Activated naive CD4-positive, alpha-beta T cell treated with anti-CD3 and anti-CD28 coated beads, Interleukin-2, amount 50 U/mL, for 72 hours (primary cell): ENCODE measurements at regions not wholly inside any gene's neighbourhood (a gene's known extent, or its start where the extent isn't known, plus 50 kb on each side); places are given as distances from the start of the nearest gene placed in this dataset.
A peak's percentile ranks its signal among the peaks of the same experiment; 100 is the strongest.
"Not testable (repeated sequence)": the region's sequence is repeated elsewhere in the genome, so short reads cannot be mapped to it uniquely, and the experiment has no call there.

ENCODE experiments used
- ATAC-seq, 2 donors: fragments of 150-1000 bp; cut with Tn5 transposase; 2 replicates each; pipeline ENCODE4 v1.10.0; 2021; ENCODE audit warnings: mild to moderate bottlenecking in 2 of 2, moderate library complexity in 2 of 2
- DNase-seq, 2 donors: peaks; one replicate each; pipeline ENCODE4 v3.0.0; 2021 to 2022; ENCODE audit warnings: low spot score in 2 of 2
- H3K27ac Mint-ChIP-seq, 2 donors: one replicate each; pipeline ENCODE4 v1.8.0; 2022; ENCODE audit warnings: mild to moderate bottlenecking in 2 of 2, mixed read lengths in 2 of 2
- H3K36me3 Mint-ChIP-seq, 2 donors: one replicate each; pipeline ENCODE4 v1.8.0; 2022; ENCODE audit warnings: mixed read lengths in 2 of 2
- H3K9me3 Mint-ChIP-seq, 2 donors: one replicate each; pipeline ENCODE4 v1.8.0; 2022; ENCODE audit warnings: mixed read lengths in 2 of 2

DNA sequence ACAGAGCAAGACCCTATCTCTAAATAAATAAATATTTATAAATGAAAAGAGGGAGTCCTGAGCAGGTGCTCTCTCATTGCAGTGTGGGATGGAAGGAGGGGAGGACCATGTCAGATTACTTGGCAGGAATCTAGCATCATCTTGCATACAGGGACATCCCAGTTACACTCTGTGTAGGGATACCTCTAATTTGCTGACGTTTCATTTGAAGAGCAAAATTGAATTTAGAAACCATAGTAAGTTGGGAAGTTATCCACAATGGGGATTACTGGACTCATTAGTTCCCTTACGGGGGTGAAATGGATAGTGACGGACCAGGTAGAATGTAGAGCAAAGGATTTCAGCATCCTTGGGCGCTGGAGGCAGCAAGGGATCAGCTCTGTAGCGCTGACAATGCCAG is 52.1 kb downstream of the ARHGEF18 start:
- ATAC-seq: no peak
- H3K36me3 Mint-ChIP-seq: peaks cover 0 to 5% of the 10 kb centered on the region in 2 donors
- DNase-seq: no peak
- no peaks in the 10 kb centered on the region for H3K9me3 Mint-ChIP-seq
- no peak overlapping the region for H3K27ac Mint-ChIP-seq

DNA sequence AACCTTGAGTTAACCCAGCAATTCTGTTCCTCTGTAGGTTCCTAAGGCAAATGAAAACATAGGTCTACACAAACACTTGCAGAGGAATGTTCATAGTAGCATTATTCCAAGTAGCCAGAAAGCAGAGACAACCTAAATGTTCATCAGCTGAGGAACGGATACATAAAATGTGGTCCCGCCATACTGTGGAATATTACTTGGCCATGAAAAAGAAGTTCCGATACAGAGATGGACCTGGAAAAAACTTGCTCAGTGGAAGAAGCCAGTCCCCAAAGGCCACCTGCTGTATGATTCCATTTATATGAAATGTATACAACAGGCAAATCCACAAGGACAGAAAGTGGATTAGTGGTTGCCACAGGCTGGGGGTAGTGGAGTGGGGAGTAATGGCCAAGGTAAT is 53.0 kb downstream of the ARHGEF18 start:
- no peak for DNase-seq
- H3K36me3 Mint-ChIP-seq: peaks cover 0 to 5% of the 10 kb centered on the region in 2 donors
- ATAC-seq: no peak
- H3K27ac Mint-ChIP-seq: peak overlapping the region in 1 of 2 donors; percentile 65
- no peaks in the 10 kb centered on the region for H3K9me3 Mint-ChIP-seq

DNA sequence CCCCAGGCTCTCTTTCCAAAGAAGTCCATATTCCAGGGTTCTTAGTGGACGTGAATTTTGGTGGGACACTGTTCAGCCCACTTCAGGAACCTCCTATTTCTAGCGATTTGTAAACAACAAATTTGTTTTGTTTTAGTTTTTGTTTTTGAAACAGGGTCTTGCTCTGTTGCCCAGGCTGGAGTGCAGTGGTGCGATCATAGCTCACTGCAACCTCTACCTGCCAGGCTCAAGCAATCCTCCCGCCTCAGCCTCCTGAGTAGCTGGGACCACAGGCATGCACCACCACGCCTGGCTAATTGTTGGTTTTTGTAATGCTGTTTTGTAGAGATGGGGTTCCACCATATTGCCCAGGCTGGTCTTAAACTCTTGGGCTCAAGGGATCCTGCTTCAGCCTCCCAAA is 56.7 kb downstream of the ARHGEF18 start:
- H3K36me3 Mint-ChIP-seq, ATAC-seq, DNase-seq, H3K9me3 Mint-ChIP-seq: not testable (repeated sequence)
- peak overlapping the region; percentile 72 to 81 for H3K27ac Mint-ChIP-seq

DNA sequence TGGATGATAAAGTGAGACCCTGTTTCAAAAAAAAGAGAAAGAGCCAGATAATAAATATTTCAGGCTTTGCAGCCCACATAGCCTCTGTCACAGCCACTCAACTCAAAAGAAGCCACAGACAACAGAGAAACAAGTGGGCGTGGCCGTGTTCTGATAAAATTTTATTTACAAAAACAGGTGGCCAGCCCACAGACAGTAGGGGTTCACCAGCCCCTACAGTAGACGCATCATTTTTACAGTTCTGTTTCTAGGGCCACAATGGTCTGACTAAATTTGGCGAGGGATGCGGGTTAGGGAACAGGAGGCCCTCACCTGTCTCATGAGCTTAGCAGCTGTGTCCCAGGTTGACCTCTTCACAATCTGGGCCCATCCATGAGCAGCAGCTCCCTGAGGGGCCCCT is 59.5 kb downstream of the ARHGEF18 start:
- no peaks in the 10 kb centered on the region for H3K9me3 Mint-ChIP-seq
- peak overlapping the region in 1 of 2 donors; percentile 75 for H3K27ac Mint-ChIP-seq
- DNase-seq (no peak), ATAC-seq (no peak)
- H3K36me3 Mint-ChIP-seq: peaks cover 0 to 7% of the 10 kb centered on the region in 2 donors

DNA sequence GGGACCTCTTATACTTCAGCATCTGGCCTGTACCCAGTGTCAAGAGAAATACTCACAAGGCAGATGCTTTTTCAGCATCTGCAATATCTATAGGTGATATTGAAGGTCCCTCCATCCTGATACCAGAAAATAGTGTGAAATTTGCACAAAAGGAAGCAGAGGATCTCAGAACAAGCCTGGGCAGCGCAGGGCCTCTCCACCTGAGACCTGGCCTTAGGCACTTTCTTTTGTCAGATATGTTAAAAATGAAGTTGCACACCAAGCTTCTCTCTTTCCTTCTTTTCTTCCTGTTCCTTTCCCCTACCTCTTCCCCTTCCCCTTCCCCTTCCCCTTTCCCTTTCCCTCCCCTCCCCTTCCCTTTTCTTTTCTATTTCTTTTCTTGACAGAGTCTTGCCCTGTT is 62.2 kb downstream of the ARHGEF18 start:
- no peaks in the 10 kb centered on the region for H3K9me3 Mint-ChIP-seq
- ATAC-seq (no peak), DNase-seq (no peak)
- peak overlapping the region in 1 of 2 donors; percentile 83 for H3K27ac Mint-ChIP-seq
- peaks cover 0 to 7% of the 10 kb centered on the region in 2 donors for H3K36me3 Mint-ChIP-seq

DNA sequence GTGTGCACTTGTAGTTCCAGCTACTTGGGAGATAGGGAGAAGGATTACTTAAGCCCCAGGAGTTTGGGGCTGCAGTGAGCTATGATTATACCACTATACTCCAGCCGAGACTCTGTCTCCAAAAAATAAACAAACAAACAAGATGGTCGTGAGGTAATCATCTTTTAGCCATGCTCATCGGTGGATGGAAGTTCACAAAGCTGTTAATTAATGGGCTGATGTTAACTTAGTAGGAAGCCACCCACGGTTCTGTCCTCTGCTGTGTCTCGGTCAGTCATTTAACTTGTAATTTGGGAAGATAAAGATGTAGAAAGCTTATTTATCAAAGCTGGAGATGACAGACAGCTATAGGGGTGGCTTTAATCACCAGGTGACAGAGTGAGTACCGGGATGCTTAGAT is 64.9 kb downstream of the ARHGEF18 start:
- no peaks in the 10 kb centered on the region for H3K9me3 Mint-ChIP-seq
- peak overlapping the region; percentile 14 to 51 for H3K27ac Mint-ChIP-seq
- H3K36me3 Mint-ChIP-seq: peaks cover 0 to 7% of the 10 kb centered on the region in 2 donors
- no peak for DNase-seq
- ATAC-seq: no peak

DNA sequence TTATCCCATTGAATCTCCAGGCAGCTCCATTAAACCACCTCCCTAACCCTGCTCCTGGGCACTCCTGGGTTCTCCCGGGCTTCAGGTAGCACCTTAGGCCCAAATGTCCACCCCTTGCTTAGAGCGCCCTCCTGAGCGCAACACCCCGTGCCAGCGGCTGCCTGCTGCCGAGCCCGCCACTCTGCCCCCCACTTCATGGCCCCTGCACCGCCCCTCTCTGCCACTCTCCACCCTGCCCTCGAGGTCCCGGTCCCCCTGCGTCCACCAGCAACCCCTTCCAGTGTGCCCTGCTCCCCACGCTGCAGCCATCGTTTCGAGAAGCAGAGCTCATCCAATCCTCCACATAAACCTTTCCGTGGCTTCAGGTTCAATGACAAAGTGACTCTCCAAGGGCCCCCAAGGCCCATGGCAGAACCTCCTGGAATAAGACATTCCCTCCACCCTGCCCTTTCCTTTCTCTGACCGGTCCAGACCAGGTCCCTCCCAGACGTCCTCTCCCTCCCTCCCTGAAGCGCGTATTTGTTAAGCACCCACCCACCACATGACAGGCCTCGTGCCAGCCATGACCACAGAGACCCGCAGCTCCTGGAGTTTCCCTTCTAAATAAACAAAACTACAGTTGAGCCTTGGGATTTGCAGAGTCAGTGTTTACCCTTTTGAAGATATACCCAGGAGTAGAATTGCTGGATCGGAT is 66.6 kb downstream of the ARHGEF18 start:
- Mint-ChIP-seq H3K9me3 (no peaks in the 10 kb centered on the region), H3K27ac (peak overlapping the region in 1 of 2 donors; percentile 82), H3K36me3 (peaks cover 0 to 7% of the 10 kb centered on the region in 2 donors)
- DNase-seq (no peak), ATAC-seq (no peak)

DNA sequence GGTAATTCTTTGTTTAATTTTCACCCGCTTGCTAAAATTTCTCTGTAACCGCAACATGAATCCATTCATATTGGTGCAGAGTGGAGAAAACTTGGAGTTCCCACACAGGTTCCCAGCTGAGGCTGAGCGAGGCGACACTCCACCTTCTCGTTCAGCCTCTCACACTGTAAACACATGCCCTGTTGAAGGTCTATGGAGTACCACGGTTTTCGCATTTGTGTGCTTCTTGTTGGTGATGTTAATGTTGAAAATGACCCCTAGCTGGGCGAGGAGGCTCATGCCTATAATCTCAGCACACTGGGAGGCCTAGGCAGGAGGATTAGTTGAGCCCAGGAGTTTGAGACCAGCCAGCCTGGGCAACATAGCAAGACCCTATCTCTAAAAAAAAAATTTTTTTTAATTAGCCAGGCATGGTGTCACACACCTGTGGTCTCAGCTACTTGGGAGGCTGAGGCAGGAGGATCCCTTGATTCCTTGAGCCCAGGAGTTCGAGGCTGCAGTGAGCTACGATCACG is 67.2 kb downstream of the ARHGEF18 start:
- Mint-ChIP-seq H3K9me3 (no peaks in the 10 kb centered on the region), H3K27ac (no peak overlapping the region), H3K36me3 (peaks cover 0 to 7% of the 10 kb centered on the region in 2 donors)
- no peak for DNase-seq
- no peak for ATAC-seq

DNA sequence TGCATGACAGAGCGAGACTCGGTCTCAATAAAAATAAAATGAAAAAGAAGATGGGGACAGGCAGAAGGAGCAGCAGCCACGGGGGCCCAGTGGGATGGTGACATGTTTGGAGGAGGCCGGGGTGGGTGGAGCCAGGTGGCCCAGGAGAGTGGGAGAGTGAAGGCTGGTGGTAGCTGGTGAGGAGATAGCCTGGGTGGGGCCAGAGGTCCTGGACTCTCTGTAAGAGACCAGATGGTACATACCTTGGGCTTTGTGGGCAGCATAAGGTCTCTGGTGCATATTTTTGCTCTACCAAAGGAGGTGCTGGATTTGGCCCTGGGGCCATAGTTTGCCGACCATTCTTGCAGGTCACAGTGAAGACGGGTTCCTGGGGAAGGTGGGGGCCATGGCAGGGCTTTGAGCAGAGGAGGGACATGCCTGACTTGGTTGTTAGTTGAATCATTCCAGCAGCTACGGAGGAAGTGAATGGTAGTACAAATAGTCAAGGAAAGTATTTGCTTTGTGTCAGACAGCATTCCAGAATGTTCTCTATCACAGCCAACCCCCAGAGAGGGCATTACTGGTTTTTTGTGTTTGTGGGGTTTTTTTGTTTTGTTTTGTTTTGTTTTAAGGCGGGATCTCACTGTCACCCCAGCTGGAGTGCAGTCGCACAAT is 69.1 kb downstream of the ARHGEF18 start:
- no peaks in the 10 kb centered on the region for H3K9me3 Mint-ChIP-seq
- H3K27ac Mint-ChIP-seq: peak overlapping the region; percentile 58 to 94
- DNase-seq (no peak), ATAC-seq (no peak)
- no peaks in the 10 kb centered on the region for H3K36me3 Mint-ChIP-seq

DNA sequence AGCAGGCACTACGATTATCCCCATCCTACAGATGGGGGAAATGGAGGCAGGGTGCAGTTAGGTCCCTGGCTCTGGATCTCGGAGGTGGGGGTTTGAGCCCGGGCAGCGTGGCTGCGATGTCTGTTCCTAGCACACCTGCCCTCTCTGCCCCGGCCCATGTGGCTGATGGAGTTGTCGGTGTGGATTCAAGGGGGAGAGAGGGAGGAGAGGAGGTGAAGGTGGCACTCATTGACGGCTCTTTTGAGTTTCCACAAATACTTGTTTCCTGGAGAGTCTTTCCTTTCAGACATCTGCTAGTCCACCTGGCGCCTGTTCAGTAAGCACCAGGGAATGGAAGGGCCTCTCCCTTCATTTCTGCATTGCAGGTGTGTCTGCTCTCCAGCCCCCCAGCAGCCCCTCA is 69.9 kb downstream of the ARHGEF18 start:
- H3K9me3 Mint-ChIP-seq: no peaks in the 10 kb centered on the region
- no peak for DNase-seq

DNA sequence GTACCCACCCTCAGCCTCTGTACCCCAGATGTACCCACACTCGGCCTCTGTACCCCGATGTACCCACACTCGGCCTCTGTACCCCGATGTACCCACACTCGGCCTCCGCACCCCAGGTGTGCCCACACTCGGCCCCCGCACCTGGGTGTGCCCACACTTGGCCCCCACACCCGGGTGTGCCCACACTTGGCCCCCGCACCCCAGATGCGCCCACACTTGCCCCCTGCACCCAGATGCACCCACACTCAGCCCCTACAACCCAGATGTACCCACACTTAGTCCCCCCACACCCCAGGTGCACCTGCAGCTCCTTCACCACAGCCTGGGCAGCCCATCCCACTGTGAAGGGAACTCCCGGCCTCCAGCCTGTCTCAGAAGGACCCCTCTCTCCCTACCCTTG is 69.7 kb downstream of the PEX11G start:
- peak overlapping the region in 1 of 2 donors; percentile 70 for H3K27ac Mint-ChIP-seq
- no peaks in the 10 kb centered on the region for H3K9me3 Mint-ChIP-seq
- no peak for DNase-seq
- no peak for ATAC-seq
- H3K36me3 Mint-ChIP-seq: no peaks in the 10 kb centered on the region

More for the DNA sequence above, 69.9 kb downstream of the ARHGEF18 start:
- peak overlapping the region in 1 of 2 donors; percentile 58 for H3K27ac Mint-ChIP-seq
- H3K36me3 Mint-ChIP-seq: no peaks in the 10 kb centered on the region
- no peak for ATAC-seq

DNA sequence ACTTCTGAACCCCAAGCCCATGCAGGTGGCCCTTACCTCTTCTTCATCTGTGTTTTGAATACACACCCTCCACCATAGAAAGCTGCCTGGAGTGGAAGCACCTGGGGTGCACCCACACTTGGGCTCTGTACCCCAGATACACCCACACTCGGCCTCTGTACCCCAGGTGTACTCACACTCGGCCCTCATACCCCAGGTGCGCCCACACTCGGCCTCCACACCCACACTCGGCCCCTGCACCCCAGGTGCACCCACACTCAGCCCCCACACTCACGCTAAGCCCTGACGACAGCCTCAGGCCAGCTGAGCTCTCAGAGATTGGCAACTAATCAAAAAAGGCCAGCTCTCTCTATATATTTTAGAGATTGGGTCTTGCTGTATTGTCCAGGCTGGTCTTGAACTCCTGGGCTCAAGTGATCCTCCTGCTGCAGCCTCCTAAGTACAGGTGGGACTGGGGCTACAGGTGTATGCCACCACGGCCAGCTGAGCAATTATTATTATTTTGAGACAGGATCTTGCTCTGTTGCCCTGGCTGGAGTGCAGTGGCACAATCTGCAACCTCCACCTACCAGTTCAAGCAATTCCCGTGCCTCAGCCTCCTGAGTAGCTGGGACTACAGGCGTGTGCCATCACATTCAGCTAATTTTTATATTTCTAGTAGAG is 68.9 kb downstream of the PEX11G start:
- Mint-ChIP-seq H3K36me3 (no peaks in the 10 kb centered on the region), H3K9me3 (no peaks in the 10 kb centered on the region), H3K27ac (peak overlapping the region; percentile 65 to 70)
- DNase-seq (no peak), ATAC-seq (no peak)

DNA sequence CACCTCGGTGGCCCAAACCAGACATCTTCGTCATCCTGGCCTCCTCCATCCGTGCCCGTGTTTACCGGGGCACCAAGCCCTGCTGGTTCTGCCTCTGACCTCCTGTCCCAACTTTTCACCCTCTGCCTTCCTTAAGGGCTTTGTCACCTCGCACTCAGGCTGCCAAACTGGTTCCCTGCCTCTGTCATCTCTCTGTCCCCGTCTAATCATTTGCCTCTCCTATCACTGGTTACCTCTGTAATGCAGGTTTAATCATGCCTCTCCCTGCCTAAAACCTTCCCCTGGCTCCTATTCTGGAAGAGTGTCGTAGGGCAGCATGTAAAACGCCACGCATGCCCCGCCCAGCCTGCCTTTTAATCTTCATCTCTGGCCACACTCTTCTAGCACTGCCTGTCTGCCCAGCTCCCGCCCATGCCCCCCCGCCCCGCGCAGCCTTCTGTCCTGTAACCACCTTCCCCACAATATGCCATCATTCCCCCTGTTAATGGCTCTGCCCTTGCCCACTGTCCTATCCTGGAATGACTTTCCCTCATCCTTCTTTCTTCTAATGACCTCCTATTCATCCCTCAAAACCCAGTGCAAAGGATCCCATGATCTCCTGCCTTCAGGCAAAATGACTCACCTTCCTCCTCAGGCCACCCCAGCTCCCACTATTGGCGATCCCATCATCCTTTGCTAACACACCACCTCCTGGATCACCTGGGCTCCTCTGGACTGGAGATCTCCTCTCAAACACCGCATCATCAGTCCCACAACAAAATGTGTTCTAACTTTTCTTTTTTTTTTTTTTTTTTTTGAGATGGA is 66.7 kb downstream of the PEX11G start:
- DNase-seq: no peak
- H3K27ac Mint-ChIP-seq: peak overlapping the region; percentile 3 to 88
- no peaks in the 10 kb centered on the region for H3K9me3 Mint-ChIP-seq
- no peaks in the 10 kb centered on the region for H3K36me3 Mint-ChIP-seq
- ATAC-seq: no peak
